ENCODE measurements at regions not wholly inside any gene's neighbourhood (a gene's known extent, or its start where the extent isn't known, plus 50 kb on each side); places are given as distances from the start of the nearest gene placed in this dataset.

GRCh38 chr1:5053744-5054143 is 399.3 kb downstream of the AJAP1 start:
- H4K20me1 ChIP-seq (ENCODE audit: control insufficient read depth, insufficient read depth) = no peaks in the 10 kb centered on the region
- H3K4me2 ChIP-seq (ENCODE audit: control insufficient read depth, insufficient read depth) = no peak overlapping the region
- H3K36me3 ChIP-seq (ENCODE audit: control insufficient read depth in 2 of 2, insufficient read depth in 2 of 2, low read length in 1 of 2) = no peaks in the 10 kb centered on the region
- POLR2A ChIA-PET = no interaction called here
- no peak for FAIRE-seq
- no peak overlapping the region for H3K27ac ChIP-seq (ENCODE audit: control insufficient read depth, insufficient read depth)
- RAD21 ChIA-PET (ENCODE audit: unreplicated experiment) = no interaction called here
- intact Hi-C loops (cut with micrococcal nuclease; ENCODE audit: unreplicated experiment) = no loop called here
- SMC1A ChIA-PET (ENCODE audit: uncharacterized antibody, unreplicated experiment) = no interaction called here
- H3K9ac ChIP-seq (ENCODE audit: control insufficient read depth, insufficient read depth, low read length) = no peak overlapping the region
- no peak overlapping the region for H3K4me3 ChIP-seq
- WGBS (ENCODE audit: insufficient coverage, insufficient replicate concordance, low lambda C conversion rate, missing lambda C conversion rate) = 0% methylated on average over 3 of the region's 3 CpGs
- TF ChIP-seq TCF3 (IDR thresholded peaks at IDR 0.05; ENCODE audit: borderline replicate concordance, insufficient read depth, low read depth, low read length) (no peak), BRCA1 (IDR thresholded peaks at IDR 0.05; ENCODE audit: low read depth, low read length) (no peak), ZNF217 (IDR thresholded peaks at IDR 0.05) (no peak), HDAC2 (IDR thresholded peaks at IDR 0.05) (no peak), STAT1 (conservative IDR thresholded peaks at IDR 0.05) (no peak), MYC (IDR thresholded peaks at IDR 0.05; ENCODE audit: insufficient read depth, insufficient read length, insufficient replicate concordance, low read length, severe bottlenecking) (no peak), EED (IDR thresholded peaks at IDR 0.05; ENCODE audit: low read depth) (no peak), ZZZ3 (IDR thresholded peaks at IDR 0.05; ENCODE audit: control insufficient read depth, insufficient read length, low read depth) (no peak), NFYB (IDR thresholded peaks at IDR 0.05; ENCODE audit: insufficient read depth, low read depth, low read length) (no peak), ZNF207 (IDR thresholded peaks at IDR 0.05; ENCODE audit: borderline replicate concordance) (no peak), FOXK2 (IDR thresholded peaks at IDR 0.05) (no peak), ASH2L (IDR thresholded peaks at IDR 0.05; ENCODE audit: borderline replicate concordance, low read depth) (no peak), ZNF24 (IDR thresholded peaks at IDR 0.05) (no peak), ZBED1 (IDR thresholded peaks at IDR 0.05; ENCODE audit: borderline replicate concordance) (no peak)
- DNase-seq (ENCODE audit: low read depth, low spot score) = no peak
- in situ Hi-C loops (cut with MboI) = no loop called here
- no peaks in the 10 kb centered on the region for H3K9me3 ChIP-seq (replicated peaks; ENCODE audit: control insufficient read depth, insufficient read depth, low read length)
- H3K79me2 ChIP-seq (ENCODE audit: control insufficient read depth, insufficient read depth, low read length) = no peaks in the 10 kb centered on the region
- ATAC-seq = no peak
- CTCF ChIA-PET = no interaction called here
- no peaks in the 10 kb centered on the region for H3K27me3 ChIP-seq (replicated peaks in 1 of 2; ENCODE audit: control insufficient read depth in 2 of 2, insufficient read depth in 2 of 2, low read length in 1 of 2)
- no TSS peak for BruUV-seq (replicated peaks)
- no peaks in the 10 kb centered on the region for H3K4me1 ChIP-seq (ENCODE audit: control insufficient read depth, insufficient read depth, low read length)
- no peak overlapping the region for H2AFZ ChIP-seq (ENCODE audit: control insufficient read depth, low read depth, low read length)
